ENCODE measurements at regions not wholly inside any gene's neighbourhood (a gene's known extent, or its start where the extent isn't known, plus 50 kb on each side); places are given as distances from the start of the nearest gene placed in this dataset.

- CTCF ChIA-PET: no interaction called here
- no TSS peak for BruUV-seq (replicated peaks)
- H3K36me3 ChIP-seq (ENCODE audit: control insufficient read depth, insufficient read depth, low read length): no peaks in the 10 kb centered on the region
- H3K27ac ChIP-seq (ENCODE audit: low read length): no peak overlapping the region
- no peaks in the 10 kb centered on the region for H3K9me3 ChIP-seq (ENCODE audit: control insufficient read depth, insufficient read depth, low read depth, low read length)
- DNase-seq (ENCODE audit: low read depth, low spot score) (no peak), ATAC-seq (no peak)
- H3K27me3 ChIP-seq (ENCODE audit: control insufficient read depth, insufficient read depth, low read length): no peaks in the 10 kb centered on the region
- H3K4me3 ChIP-seq (ENCODE audit: low read depth in 2 of 2, low read length in 2 of 2): no peak overlapping the region
- in situ Hi-C loops (cut with HindIII; ENCODE audit: low pct_unique_long_range_greater_than_20kb, low sequenced_read_pairs) (no loop called here), intact Hi-C loops (cut with micrococcal nuclease; ENCODE audit: unreplicated experiment) (no loop called here)
- POLR2A ChIA-PET: no interaction called here
- TF ChIP-seq POLR2AphosphoS5 (IDR thresholded peaks at IDR 0.05; ENCODE audit: low read depth, low read length): no peak
- no peak for TF ChIP-seq REST (IDR thresholded peaks at IDR 0.05; ENCODE audit: insufficient read depth in 1 of 2, low read depth in 2 of 2, low read length in 1 of 2)
- TF ChIP-seq TCF7L2 (IDR thresholded peaks at IDR 0.05; ENCODE audit: low read depth, low read length): no peak
- TF ChIP-seq SIN3A (IDR thresholded peaks at IDR 0.05; ENCODE audit: borderline replicate concordance, insufficient read depth, low read depth, low read length): no peak
- TF ChIP-seq CTCF (IDR thresholded peaks at IDR 0.05): no peak
- H3K4me1 ChIP-seq (ENCODE audit: control insufficient read depth, insufficient read depth, low read length): no peaks in the 10 kb centered on the region
These were observed 180.9 kb upstream of the NUDT10 start for GRCh38 chrX:51151734-51152133.

- H3K36me3 ChIP-seq (ENCODE audit: control insufficient read depth, insufficient read depth, low read length): no peaks in the 10 kb centered on the region
- in situ Hi-C loops (cut with HindIII; ENCODE audit: low pct_unique_long_range_greater_than_20kb, low sequenced_read_pairs): no loop called here
- intact Hi-C loops (cut with micrococcal nuclease; ENCODE audit: unreplicated experiment): no loop called here
- POLR2A ChIA-PET: no interaction called here
- CTCF ChIA-PET: no interaction called here
- no peak for TF ChIP-seq CTCF (IDR thresholded peaks at IDR 0.05)
- TF ChIP-seq TCF7L2 (IDR thresholded peaks at IDR 0.05; ENCODE audit: low read depth, low read length): no peak
- TF ChIP-seq POLR2AphosphoS5 (IDR thresholded peaks at IDR 0.05; ENCODE audit: low read depth, low read length): no peak
- no peak for TF ChIP-seq SIN3A (IDR thresholded peaks at IDR 0.05; ENCODE audit: borderline replicate concordance, insufficient read depth, low read depth, low read length)
- TF ChIP-seq REST (IDR thresholded peaks at IDR 0.05; ENCODE audit: insufficient read depth in 1 of 2, low read depth in 2 of 2, low read length in 1 of 2): no peak
- H3K4me3 ChIP-seq (ENCODE audit: low read depth in 2 of 2, low read length in 2 of 2): no peak overlapping the region
- H3K27me3 ChIP-seq (ENCODE audit: control insufficient read depth, insufficient read depth, low read length): no peaks in the 10 kb centered on the region
- no peaks in the 10 kb centered on the region for H3K9me3 ChIP-seq (ENCODE audit: control insufficient read depth, insufficient read depth, low read depth, low read length)
- ATAC-seq (no peak), DNase-seq (ENCODE audit: low read depth, low spot score) (no peak)
- no TSS peak for BruUV-seq (replicated peaks)
- no peak overlapping the region for H3K27ac ChIP-seq (ENCODE audit: low read length)
- H3K4me1 ChIP-seq (ENCODE audit: control insufficient read depth, insufficient read depth, low read length): no peaks in the 10 kb centered on the region
These were observed 177.5 kb upstream of the NUDT10 start for GRCh38 chrX:51155157-51155556.
